ENCODE measurements at regions not wholly inside any gene's neighbourhood (a gene's known extent, or its start where the extent isn't known, plus 50 kb on each side); places are given as distances from the start of the nearest gene placed in this dataset.

- DNase-seq = no peak
- intact Hi-C loops (cut with DNase I; ENCODE audit: low total_unique reads) = no loop called here
- Histone ChIP-seq H3K36me3 (ENCODE audit: low read depth, missing control alignments) (no peaks in the 10 kb centered on the region), H3K4me3 (no peak overlapping the region), H3K4me1 (no peaks in the 10 kb centered on the region), H3K27me3 (no peaks in the 10 kb centered on the region), H3K9me3 (no peaks in the 10 kb centered on the region), H3K27ac (no peak overlapping the region)
- TF ChIP-seq POLR2A (IDR thresholded peaks at IDR 0.05) = no peak
- TF ChIP-seq, protein P1, sequence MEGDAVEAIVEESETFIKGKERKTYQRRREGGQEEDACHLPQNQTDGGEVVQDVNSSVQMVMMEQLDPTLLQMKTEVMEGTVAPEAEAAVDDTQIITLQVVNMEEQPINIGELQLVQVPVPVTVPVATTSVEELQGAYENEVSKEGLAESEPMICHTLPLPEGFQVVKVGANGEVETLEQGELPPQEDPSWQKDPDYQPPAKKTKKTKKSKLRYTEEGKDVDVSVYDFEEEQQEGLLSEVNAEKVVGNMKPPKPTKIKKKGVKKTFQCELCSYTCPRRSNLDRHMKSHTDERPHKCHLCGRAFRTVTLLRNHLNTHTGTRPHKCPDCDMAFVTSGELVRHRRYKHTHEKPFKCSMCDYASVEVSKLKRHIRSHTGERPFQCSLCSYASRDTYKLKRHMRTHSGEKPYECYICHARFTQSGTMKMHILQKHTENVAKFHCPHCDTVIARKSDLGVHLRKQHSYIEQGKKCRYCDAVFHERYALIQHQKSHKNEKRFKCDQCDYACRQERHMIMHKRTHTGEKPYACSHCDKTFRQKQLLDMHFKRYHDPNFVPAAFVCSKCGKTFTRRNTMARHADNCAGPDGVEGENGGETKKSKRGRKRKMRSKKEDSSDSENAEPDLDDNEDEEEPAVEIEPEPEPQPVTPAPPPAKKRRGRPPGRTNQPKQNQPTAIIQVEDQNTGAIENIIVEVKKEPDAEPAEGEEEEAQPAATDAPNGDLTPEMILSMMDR (IDR thresholded peaks at IDR 0.05) = no peak
- 91 to 95% methylated on average over 4 of the region's 4 CpGs for WGBS, 2 donors
Observed at GRCh38 chr15:63453186-63453905, 51.0 kb upstream of the USP3 start.

DNA sequence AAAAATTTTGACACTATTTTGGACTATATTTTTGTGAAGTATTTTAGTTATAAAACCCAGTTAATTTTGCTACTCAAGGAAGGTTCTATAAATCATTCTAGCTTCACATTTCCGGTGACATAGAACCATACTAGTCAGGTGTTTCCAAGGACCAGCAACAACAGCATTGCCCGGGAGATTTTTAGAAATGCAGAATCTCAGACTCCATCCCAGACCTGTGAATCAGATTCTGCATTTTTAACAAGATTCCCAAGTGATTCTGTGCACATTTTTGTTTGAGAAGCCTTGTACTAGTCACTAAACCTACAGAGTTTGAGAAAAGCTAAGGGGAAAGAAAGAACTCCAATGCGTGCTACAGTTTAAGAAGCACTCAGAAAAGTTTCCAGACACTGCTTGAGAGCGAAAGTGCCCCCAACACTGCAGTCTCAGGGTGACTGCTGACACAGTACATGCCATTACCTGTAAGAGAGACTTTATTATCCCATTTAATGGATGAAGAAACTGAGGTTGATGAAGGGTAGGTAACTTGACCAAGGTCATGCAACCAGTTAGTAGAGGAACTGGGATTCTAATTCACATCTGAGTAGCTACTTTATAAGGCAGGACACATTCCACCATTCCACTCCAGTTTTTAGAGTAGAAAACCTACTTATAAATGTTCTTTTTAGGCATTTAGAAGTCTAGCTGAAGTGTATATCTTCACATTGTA lies 49.7 kb upstream of the USP3 start:
- H3K36me3 ChIP-seq (ENCODE audit: low read depth, missing control alignments) = no peaks in the 10 kb centered on the region
- TF ChIP-seq POLR2A (IDR thresholded peaks at IDR 0.05) = no peak
- TF ChIP-seq, protein P1 (IDR thresholded peaks at IDR 0.05) = no peak
- no peaks in the 10 kb centered on the region for H3K4me1 ChIP-seq
- no peak overlapping the region for H3K27ac ChIP-seq
- no peaks in the 10 kb centered on the region for H3K9me3 ChIP-seq
- H3K4me3 ChIP-seq = no peak overlapping the region
- H3K27me3 ChIP-seq = no peaks in the 10 kb centered on the region
- WGBS, 2 donors = 76 to 90% methylated on average over 4 of the region's 4 CpGs
- no peak for DNase-seq
- intact Hi-C loops (cut with DNase I; ENCODE audit: low total_unique reads) = no loop called here
